ENCODE measurements at regions not wholly inside any gene's neighbourhood (a gene's known extent, or its start where the extent isn't known, plus 50 kb on each side); places are given as distances from the start of the nearest gene placed in this dataset.
"Not testable (repeated sequence)": the region's sequence is repeated elsewhere in the genome, so short reads cannot be mapped to it uniquely, and the experiment has no call there.

GRCh38 chr5:145520335-145520734, 314.8 kb downstream of the PRELID2 start:
- Histone ChIP-seq H3K4me1 (ENCODE audit: control insufficient read depth, insufficient read depth, low read length) (no peaks in the 10 kb centered on the region), H3K27ac (ENCODE audit: low read length) (no peak overlapping the region), H3K36me3 (ENCODE audit: control insufficient read depth, insufficient read depth, low read length) (no peaks in the 10 kb centered on the region), H3K9me3 (replicated peaks; ENCODE audit: control insufficient read depth, low read depth, low read length) (peaks cover 2% of the 10 kb centered on the region), H3K27me3 (ENCODE audit: control insufficient read depth, insufficient read depth, low read length) (no peaks in the 10 kb centered on the region), H3K4me3 (ENCODE audit: low read length) (no peak overlapping the region)
- 60% methylated on average over 2 of the region's 4 CpGs for WGBS (ENCODE audit: insufficient coverage)
- no peak for DNase-seq

- H3K4me1 ChIP-seq (ENCODE audit: control insufficient read depth, insufficient read depth, low read length); H3K9me3 ChIP-seq (replicated peaks; ENCODE audit: control insufficient read depth, low read depth, low read length); H3K27me3 ChIP-seq (ENCODE audit: control insufficient read depth, insufficient read depth, low read length); H3K4me3 ChIP-seq (ENCODE audit: low read length); H3K27ac ChIP-seq (ENCODE audit: low read length); H3K36me3 ChIP-seq (ENCODE audit: control insufficient read depth, insufficient read depth, low read length); DNase-seq: not testable (repeated sequence)
Measured at GRCh38 chr5:145517588-145517987, 317.6 kb downstream of the PRELID2 start.

GRCh38 chr5:145511351-145511750, 323.8 kb downstream of the PRELID2 start:
- 67% methylated on average over 1 of the region's 3 CpGs for WGBS (ENCODE audit: insufficient coverage)
- Histone ChIP-seq H3K36me3 (ENCODE audit: control insufficient read depth, insufficient read depth, low read length) (no peaks in the 10 kb centered on the region), H3K4me1 (ENCODE audit: control insufficient read depth, insufficient read depth, low read length) (no peaks in the 10 kb centered on the region), H3K4me3 (ENCODE audit: low read length) (no peak overlapping the region), H3K27ac (ENCODE audit: low read length) (no peak overlapping the region), H3K9me3 (replicated peaks; ENCODE audit: control insufficient read depth, low read depth, low read length) (no peaks in the 10 kb centered on the region), H3K27me3 (ENCODE audit: control insufficient read depth, insufficient read depth, low read length) (no peaks in the 10 kb centered on the region)
- no peak for DNase-seq

DNA sequence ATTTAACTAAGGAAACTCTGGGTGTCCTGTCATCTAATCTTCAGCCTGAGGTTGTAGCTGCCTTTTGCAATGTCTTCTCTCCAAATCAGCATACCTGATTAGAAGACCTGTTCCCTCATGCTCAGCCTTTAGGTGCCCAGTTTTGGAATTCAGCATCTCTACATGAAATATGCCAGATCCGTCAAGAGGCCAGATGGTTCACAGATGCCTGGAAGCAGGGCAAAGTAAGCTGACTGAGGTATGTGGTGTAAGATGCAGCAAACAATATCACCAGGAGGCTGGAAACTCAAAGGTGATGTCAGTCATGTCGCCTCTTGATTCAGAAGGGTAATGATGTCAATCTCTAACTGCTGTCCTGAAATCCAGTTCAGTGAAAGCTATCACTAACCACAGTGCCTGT, 324.4 kb downstream of the PRELID2 start:
- no peaks in the 10 kb centered on the region for H3K36me3 ChIP-seq (ENCODE audit: control insufficient read depth, insufficient read depth, low read length)
- no CpG with 5 or more reads among the region's 2 CpGs for WGBS (ENCODE audit: insufficient coverage)
- no peaks in the 10 kb centered on the region for H3K27me3 ChIP-seq (ENCODE audit: control insufficient read depth, insufficient read depth, low read length)
- H3K9me3 ChIP-seq (replicated peaks; ENCODE audit: control insufficient read depth, low read depth, low read length): no peaks in the 10 kb centered on the region
- H3K27ac ChIP-seq (ENCODE audit: low read length): no peak overlapping the region
- H3K4me1 ChIP-seq (ENCODE audit: control insufficient read depth, insufficient read depth, low read length): no peaks in the 10 kb centered on the region
- H3K4me3 ChIP-seq (ENCODE audit: low read length): no peak overlapping the region
- no peak for DNase-seq

- H3K27ac ChIP-seq (ENCODE audit: low read length): no peak overlapping the region
- no peaks in the 10 kb centered on the region for H3K27me3 ChIP-seq (ENCODE audit: control insufficient read depth, insufficient read depth, low read length)
- no CpG with 5 or more reads among the region's 1 CpG for WGBS (ENCODE audit: insufficient coverage)
- no peaks in the 10 kb centered on the region for H3K36me3 ChIP-seq (ENCODE audit: control insufficient read depth, insufficient read depth, low read length)
- H3K4me1 ChIP-seq (ENCODE audit: control insufficient read depth, insufficient read depth, low read length): no peaks in the 10 kb centered on the region
- H3K9me3 ChIP-seq (replicated peaks; ENCODE audit: control insufficient read depth, low read depth, low read length): no peaks in the 10 kb centered on the region
- no peak overlapping the region for H3K4me3 ChIP-seq (ENCODE audit: low read length)
- peak; percentile 64 for DNase-seq
Measured at GRCh38 chr5:145510324-145510723, 324.8 kb downstream of the PRELID2 start.

- no peaks in the 10 kb centered on the region for H3K27me3 ChIP-seq (ENCODE audit: control insufficient read depth, insufficient read depth, low read length)
- no peak for DNase-seq
- no peak overlapping the region for H3K4me3 ChIP-seq (ENCODE audit: low read length)
- WGBS (ENCODE audit: insufficient coverage): no CpG with 5 or more reads among the region's 2 CpGs
- H3K27ac ChIP-seq (ENCODE audit: low read length): no peak overlapping the region
- no peaks in the 10 kb centered on the region for H3K9me3 ChIP-seq (replicated peaks; ENCODE audit: control insufficient read depth, low read depth, low read length)
- H3K36me3 ChIP-seq (ENCODE audit: control insufficient read depth, insufficient read depth, low read length): no peaks in the 10 kb centered on the region
- H3K4me1 ChIP-seq (ENCODE audit: control insufficient read depth, insufficient read depth, low read length): no peaks in the 10 kb centered on the region
Measured at GRCh38 chr5:145509336-145510136, 325.6 kb downstream of the PRELID2 start.

- H3K27ac ChIP-seq (ENCODE audit: low read length): no peak overlapping the region
- H3K4me3 ChIP-seq (ENCODE audit: low read length): no peak overlapping the region
- no peaks in the 10 kb centered on the region for H3K27me3 ChIP-seq (ENCODE audit: control insufficient read depth, insufficient read depth, low read length)
- no peaks in the 10 kb centered on the region for H3K9me3 ChIP-seq (replicated peaks; ENCODE audit: control insufficient read depth, low read depth, low read length)
- H3K36me3 ChIP-seq (ENCODE audit: control insufficient read depth, insufficient read depth, low read length): no peaks in the 10 kb centered on the region
- no peak for DNase-seq
- no peaks in the 10 kb centered on the region for H3K4me1 ChIP-seq (ENCODE audit: control insufficient read depth, insufficient read depth, low read length)
- no CpG with 5 or more reads among the region's 3 CpGs for WGBS (ENCODE audit: insufficient coverage)
Measured at GRCh38 chr5:145506185-145506850, 328.8 kb downstream of the PRELID2 start.

- DNase-seq: no peak
- no peaks in the 10 kb centered on the region for H3K4me1 ChIP-seq (ENCODE audit: control insufficient read depth, insufficient read depth, low read length)
- WGBS (ENCODE audit: insufficient coverage): 100% methylated on average over 1 of the region's 1 CpG
- H3K4me3 ChIP-seq (ENCODE audit: low read length): no peak overlapping the region
- no peaks in the 10 kb centered on the region for H3K9me3 ChIP-seq (replicated peaks; ENCODE audit: control insufficient read depth, low read depth, low read length)
- H3K27ac ChIP-seq (ENCODE audit: low read length): no peak overlapping the region
- H3K27me3 ChIP-seq (ENCODE audit: control insufficient read depth, insufficient read depth, low read length): no peaks in the 10 kb centered on the region
- no peaks in the 10 kb centered on the region for H3K36me3 ChIP-seq (ENCODE audit: control insufficient read depth, insufficient read depth, low read length)
Measured at GRCh38 chr5:145502906-145503305, 332.2 kb downstream of the PRELID2 start.

GRCh38 chr5:145500710-145501109, 334.4 kb downstream of the PRELID2 start:
- no peak overlapping the region for H3K27ac ChIP-seq (ENCODE audit: low read length)
- H3K4me1 ChIP-seq (ENCODE audit: control insufficient read depth, insufficient read depth, low read length): no peaks in the 10 kb centered on the region
- no peak overlapping the region for H3K4me3 ChIP-seq (ENCODE audit: low read length)
- H3K36me3 ChIP-seq (ENCODE audit: control insufficient read depth, insufficient read depth, low read length): no peaks in the 10 kb centered on the region
- no peaks in the 10 kb centered on the region for H3K27me3 ChIP-seq (ENCODE audit: control insufficient read depth, insufficient read depth, low read length)
- H3K9me3 ChIP-seq (replicated peaks; ENCODE audit: control insufficient read depth, low read depth, low read length): peaks cover 3% of the 10 kb centered on the region
- WGBS (ENCODE audit: insufficient coverage): 20% methylated on average over 1 of the region's 4 CpGs
- peak; percentile 18 for DNase-seq

- no peaks in the 10 kb centered on the region for H3K27me3 ChIP-seq (ENCODE audit: control insufficient read depth, insufficient read depth, low read length)
- no peak overlapping the region for H3K27ac ChIP-seq (ENCODE audit: low read length)
- H3K36me3 ChIP-seq (ENCODE audit: control insufficient read depth, insufficient read depth, low read length): no peaks in the 10 kb centered on the region
- no peak overlapping the region for H3K4me3 ChIP-seq (ENCODE audit: low read length)
- no peaks in the 10 kb centered on the region for H3K4me1 ChIP-seq (ENCODE audit: control insufficient read depth, insufficient read depth, low read length)
- peaks cover 3% of the 10 kb centered on the region for H3K9me3 ChIP-seq (replicated peaks; ENCODE audit: control insufficient read depth, low read depth, low read length)
- 20% methylated on average over 2 of the region's 4 CpGs for WGBS (ENCODE audit: insufficient coverage)
- DNase-seq: no peak
Measured at GRCh38 chr5:145499483-145499882, 335.7 kb downstream of the PRELID2 start.
